Dendritic cell treated with granulocyte-macrophage colony-stimulating factor and Interleukin-4, amounts not matched to agents 40 ng/mL and 50 ng/mL, for 4 days (primary cell): ENCODE measurements at regions not wholly inside any gene's neighbourhood (a gene's known extent, or its start where the extent isn't known, plus 50 kb on each side); places are given as distances from the start of the nearest gene placed in this dataset.
A peak's percentile ranks its signal among the peaks of the same experiment; 100 is the strongest.

Source experiments
- H3K27ac Mint-ChIP-seq: one replicate; pipeline ENCODE4 v1.8.0; 2022; ENCODE audit warnings: mild to moderate bottlenecking, mixed read lengths
- H3K27me3 Mint-ChIP-seq: one replicate; pipeline ENCODE4 v1.8.0; 2022; ENCODE audit warnings: mild to moderate bottlenecking, mixed read lengths
- H3K36me3 Mint-ChIP-seq: one replicate; pipeline ENCODE4 v1.8.0; 2022; ENCODE audit warnings: low read depth, mixed read lengths
- H3K4me1 Mint-ChIP-seq: one replicate; pipeline ENCODE4 v1.8.0; 2022; ENCODE audit warnings: low read depth, mixed read lengths
- H3K4me3 Mint-ChIP-seq: one replicate; pipeline ENCODE4 v1.8.0; 2022; ENCODE audit warnings: mild to moderate bottlenecking, moderate library complexity, mixed read lengths
- H3K9me3 Mint-ChIP-seq: one replicate; pipeline ENCODE4 v1.8.0; 2022; ENCODE audit warnings: mixed read lengths
- intact Hi-C: fragments of 100-400 bp; cut with micrococcal nuclease; formaldehyde crosslinking; loops from one replicate; pipeline ENCODE4 v1.15.0; 2022

DNA sequence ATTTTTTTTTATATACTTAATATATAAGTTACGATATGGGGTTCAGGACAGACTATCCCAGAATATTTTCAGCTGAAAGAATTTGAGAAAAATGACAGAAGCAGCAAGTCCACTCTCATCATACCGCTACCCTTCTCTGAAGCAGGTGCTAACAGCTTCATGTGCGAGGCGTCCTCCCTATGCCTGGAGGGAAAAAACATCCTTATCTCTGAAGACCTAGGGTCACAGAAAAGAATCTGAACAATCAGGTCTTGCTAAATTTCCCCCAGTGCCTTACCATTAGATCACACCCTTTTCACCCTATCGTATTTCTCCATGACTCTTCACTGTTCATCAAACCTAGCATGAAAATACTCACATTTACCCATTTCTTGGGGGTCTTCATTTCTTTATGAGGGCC lies 51.9 kb upstream of the CREB1 start:
- Mint-ChIP-seq H3K4me3 (no peak overlapping the region), H3K27ac (peak overlapping the region; percentile 25), H3K36me3 (no peaks in the 10 kb centered on the region), H3K4me1 (peaks cover 24% of the 10 kb centered on the region), H3K9me3 (no peaks in the 10 kb centered on the region), H3K27me3 (no peaks in the 10 kb centered on the region)
- intact Hi-C loops, result loop anchor here (2.0 to 5.0 kb wide), 2 partner anchors 21 to 786 kb away; no protein-coding TSS in a partner anchor

DNA sequence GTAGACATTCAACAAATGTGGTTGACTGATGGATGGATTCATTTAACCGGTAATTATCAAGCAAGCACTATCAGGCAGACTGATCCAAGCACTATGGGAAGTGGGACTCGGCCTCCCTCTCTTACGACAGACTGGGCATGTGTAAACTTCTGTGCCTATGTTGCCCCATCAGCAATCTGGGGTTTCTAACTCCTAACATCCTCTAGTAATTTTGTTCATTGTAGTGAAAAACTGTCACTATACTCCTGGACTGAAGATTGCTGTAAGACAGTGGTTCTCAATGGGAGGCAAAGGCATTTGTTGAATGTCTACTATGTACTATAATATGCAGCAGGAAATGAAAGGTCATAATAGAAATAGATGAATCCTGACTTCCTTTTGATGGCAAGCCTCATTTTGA lies 51.2 kb upstream of the CREB1 start:
- H3K9me3 Mint-ChIP-seq, result no peaks in the 10 kb centered on the region
- peak overlapping the region; percentile 25 for H3K27ac Mint-ChIP-seq
- no peak overlapping the region for H3K4me3 Mint-ChIP-seq
- no peaks in the 10 kb centered on the region for H3K27me3 Mint-ChIP-seq
- peaks cover 28% of the 10 kb centered on the region for H3K4me1 Mint-ChIP-seq
- no peaks in the 10 kb centered on the region for H3K36me3 Mint-ChIP-seq
- intact Hi-C loops, result loop anchor here (2.0 to 5.0 kb wide), 2 partner anchors 20 to 786 kb away; no protein-coding TSS in a partner anchor

DNA sequence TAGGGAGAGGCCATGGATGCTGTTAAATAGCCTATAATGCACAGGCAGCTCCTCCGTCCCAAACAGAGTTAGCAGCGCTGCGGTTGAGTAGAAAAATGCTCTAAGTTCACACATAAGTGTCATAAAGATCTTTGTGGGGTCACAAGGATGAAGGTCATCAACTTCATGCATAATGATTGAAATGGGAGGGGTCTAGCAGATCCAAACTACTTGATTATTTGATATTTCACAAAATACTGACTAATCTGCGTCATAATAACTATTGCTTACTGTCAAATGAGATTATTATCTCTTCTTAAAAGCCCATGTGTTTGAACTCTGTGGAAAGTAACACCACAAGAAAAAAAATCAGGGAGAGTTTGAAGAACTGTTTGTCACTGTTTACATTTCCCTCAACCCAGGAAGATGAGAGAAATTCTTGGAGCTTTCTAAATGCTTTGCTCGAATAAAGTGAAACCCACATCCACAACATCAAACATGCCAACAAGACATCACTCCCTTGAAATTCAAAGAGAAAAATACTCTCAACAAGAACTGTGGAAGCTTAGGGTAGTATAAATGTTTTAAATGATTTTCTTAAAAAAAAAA lies 50.5 kb upstream of the CREB1 start:
- intact Hi-C loops, result loop anchor here (2.0 to 5.0 kb wide), 2 partner anchors 20 to 787 kb away; no protein-coding TSS in a partner anchor
- Mint-ChIP-seq H3K4me1 (peaks cover 33% of the 10 kb centered on the region), H3K4me3 (no peak overlapping the region), H3K9me3 (no peaks in the 10 kb centered on the region), H3K27ac (peak overlapping the region; percentile 25), H3K36me3 (no peaks in the 10 kb centered on the region), H3K27me3 (no peaks in the 10 kb centered on the region)
